Fibroblast of lung (primary cell): ENCODE measurements at regions not wholly inside any gene's neighbourhood (a gene's known extent, or its start where the extent isn't known, plus 50 kb on each side); places are given as distances from the start of the nearest gene placed in this dataset.
"Not testable (repeated sequence)": the region's sequence is repeated elsewhere in the genome, so short reads cannot be mapped to it uniquely, and the experiment has no call there.

Experiments used
- EZH2 ChIP-seq: IDR thresholded peaks from 2 replicates; pipeline ENCODE4 v1.5.1; 2012; ENCODE audit warnings: low read length, control low read depth, mild to moderate bottlenecking; ENCODE audit errors: missing control alignments
- TF ChIP-seq, protein P1 (sequence below), 2 donors: IDR thresholded peaks in 1 of 2; conservative IDR thresholded peaks in 1 of 2; 1 replicate in 1 of 2; 2 replicates in 1 of 2; pipeline ENCODE4 v1.5.1; 2011 to 2012; ENCODE audit warnings: low read length in 2 of 2, control low read depth in 1 of 2, inconsistent platforms in 1 of 2, low read depth in 1 of 2, mild to moderate bottlenecking in 1 of 2

GRCh38 chr9:41824723-41825122 is 304.5 kb downstream of the CNTNAP3B start:
- TF ChIP-seq, protein P1, sequence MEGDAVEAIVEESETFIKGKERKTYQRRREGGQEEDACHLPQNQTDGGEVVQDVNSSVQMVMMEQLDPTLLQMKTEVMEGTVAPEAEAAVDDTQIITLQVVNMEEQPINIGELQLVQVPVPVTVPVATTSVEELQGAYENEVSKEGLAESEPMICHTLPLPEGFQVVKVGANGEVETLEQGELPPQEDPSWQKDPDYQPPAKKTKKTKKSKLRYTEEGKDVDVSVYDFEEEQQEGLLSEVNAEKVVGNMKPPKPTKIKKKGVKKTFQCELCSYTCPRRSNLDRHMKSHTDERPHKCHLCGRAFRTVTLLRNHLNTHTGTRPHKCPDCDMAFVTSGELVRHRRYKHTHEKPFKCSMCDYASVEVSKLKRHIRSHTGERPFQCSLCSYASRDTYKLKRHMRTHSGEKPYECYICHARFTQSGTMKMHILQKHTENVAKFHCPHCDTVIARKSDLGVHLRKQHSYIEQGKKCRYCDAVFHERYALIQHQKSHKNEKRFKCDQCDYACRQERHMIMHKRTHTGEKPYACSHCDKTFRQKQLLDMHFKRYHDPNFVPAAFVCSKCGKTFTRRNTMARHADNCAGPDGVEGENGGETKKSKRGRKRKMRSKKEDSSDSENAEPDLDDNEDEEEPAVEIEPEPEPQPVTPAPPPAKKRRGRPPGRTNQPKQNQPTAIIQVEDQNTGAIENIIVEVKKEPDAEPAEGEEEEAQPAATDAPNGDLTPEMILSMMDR (conservative IDR thresholded peaks at IDR 0.05 in 1 of 2, IDR thresholded peaks at IDR 0.05 in 1 of 2; ENCODE audit: low read depth in 1 of 2, low read length in 2 of 2): not testable (repeated sequence)
- TF ChIP-seq EZH2: not testable (repeated sequence)
